Endothelial cell of hepatic sinusoid (primary cell): ENCODE measurements at regions not wholly inside any gene's neighbourhood (a gene's known extent, or its start where the extent isn't known, plus 50 kb on each side); places are given as distances from the start of the nearest gene placed in this dataset.
"Not testable (repeated sequence)": the region's sequence is repeated elsewhere in the genome, so short reads cannot be mapped to it uniquely, and the experiment has no call there.

Experiments used
- in situ Hi-C: cut with HindIII; loops from 2 replicates; pipeline ENCODE4 v1.10.0; 2017; ENCODE audit warnings: low sequenced_read_pairs

DNA sequence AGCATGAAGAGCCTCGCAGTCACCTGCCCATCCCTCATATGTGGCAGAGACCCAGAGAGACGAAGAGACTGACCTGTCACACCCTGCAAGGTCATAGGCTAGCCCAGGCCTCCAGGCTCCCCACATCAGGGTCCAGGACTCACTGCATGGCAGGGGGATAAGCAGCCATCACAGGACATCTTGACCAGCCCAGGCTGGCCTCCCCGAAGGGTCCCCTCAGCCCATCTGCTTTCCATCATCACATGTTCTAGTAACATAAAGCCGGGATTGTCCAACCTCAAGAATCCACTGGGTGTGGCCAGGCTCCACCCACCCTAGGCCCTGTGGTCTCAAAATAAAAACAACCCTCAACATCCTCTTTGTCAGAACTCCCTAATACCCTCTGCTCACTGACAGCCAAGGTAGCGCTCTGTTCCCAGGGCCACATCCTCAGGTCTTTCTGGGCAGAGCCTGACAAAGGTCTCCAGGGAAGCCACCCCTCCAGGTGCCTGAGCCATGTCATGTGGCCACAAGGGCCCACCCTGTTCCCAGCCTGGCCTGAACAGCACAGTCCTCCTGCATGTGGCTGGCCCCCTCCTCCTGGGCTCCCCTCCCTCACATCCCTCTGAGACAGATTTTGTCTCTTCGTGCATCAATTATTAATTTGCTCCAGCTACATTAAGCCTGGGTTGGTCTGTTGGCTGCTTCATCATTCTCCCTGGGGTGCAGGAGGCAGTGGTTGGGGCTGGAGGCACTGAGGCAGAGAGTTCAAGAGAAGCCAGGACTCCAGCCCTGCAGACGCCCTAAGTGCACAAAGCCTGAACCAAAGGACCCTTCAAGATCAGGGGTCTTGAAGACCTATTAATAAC, 131.8 kb upstream of the UNC5B start:
- in situ Hi-C loops = no loop called here

DNA sequence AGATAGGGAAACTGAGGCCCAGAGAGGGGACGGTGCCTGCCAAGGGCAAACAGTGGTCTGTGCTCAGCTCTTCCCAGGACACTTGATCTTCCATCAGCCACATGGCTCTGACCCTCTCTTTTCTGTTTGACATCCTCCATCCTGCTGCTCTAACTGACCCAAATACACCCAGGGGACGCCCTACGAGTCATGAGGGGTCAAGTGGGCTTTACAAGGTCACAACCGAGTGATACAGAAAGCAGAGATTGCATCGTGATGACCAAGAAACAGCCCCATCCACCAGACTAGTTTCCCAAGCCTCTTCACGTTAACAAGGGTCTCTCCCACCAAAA, 131.2 kb upstream of the UNC5B start:
- in situ Hi-C loops = no loop called here

DNA sequence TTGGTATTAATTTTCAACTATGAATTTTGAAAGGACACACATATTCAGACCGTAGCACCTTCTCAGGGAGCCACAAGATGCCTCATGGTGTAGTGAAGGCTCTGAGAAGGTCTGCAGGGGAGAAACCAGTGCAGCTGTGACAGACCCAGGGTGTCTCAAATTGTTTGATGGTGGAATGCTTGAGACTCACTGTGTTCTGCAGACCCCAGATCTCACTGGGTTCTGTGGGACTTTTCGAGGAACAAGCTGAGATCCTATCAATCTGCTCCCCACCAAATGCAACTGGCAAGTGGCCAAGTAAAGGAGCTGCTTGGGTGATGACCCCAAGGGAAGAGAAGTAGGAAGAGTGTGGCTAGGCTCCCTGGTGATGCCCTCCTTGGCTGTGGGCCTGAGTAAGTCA, 130.5 kb upstream of the UNC5B start:
- in situ Hi-C loops = no loop called here

DNA sequence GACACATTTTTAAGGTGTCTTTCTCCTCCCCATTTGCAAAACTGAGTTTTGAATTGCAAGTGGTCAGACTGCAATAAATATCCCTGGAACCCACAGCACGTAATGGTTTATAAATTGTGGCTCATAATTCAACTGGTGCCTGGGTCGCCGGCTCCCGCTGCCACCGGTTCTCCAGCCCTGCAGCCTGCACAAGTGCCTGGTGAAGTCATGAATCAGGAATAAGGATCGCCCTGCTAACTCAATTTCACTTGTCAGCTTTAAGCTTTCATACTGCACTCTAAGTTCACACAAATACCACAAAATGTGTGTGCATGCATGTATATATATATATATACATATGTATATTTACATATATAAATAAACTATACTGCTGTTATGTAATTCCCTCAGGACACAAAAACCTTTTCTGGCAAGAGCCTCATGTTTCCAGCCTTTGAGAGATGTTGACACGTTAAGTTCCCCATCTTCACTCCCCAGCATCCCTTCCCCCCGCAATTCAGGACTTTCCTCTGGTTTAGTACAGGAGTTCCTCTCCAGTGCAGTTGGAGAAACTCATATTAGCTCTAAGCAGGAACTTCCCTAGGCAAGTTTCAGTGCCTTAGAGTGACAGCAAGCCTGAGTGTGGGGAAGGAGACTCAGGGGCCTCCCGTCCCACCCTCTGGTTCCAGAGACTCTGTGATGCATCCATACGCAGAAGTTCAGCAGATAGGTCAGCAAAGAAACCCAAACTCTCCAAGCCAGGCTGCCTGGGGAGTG, 129.2 kb upstream of the UNC5B start:
- in situ Hi-C loops = no loop called here

DNA sequence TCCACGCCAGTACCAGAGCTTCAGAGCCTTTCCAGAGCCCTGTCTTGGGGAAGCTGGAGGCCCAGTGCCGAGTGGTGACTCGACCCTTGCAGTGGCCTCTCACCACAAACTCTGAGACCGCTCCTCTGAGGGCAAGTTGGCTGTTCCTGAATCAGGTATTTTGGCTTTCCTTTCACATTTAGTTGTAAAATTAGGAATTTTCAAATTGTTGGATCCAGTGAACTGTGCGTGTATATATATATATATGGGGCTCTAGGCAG, 128.7 kb upstream of the UNC5B start:
- in situ Hi-C loops = no loop called here

DNA sequence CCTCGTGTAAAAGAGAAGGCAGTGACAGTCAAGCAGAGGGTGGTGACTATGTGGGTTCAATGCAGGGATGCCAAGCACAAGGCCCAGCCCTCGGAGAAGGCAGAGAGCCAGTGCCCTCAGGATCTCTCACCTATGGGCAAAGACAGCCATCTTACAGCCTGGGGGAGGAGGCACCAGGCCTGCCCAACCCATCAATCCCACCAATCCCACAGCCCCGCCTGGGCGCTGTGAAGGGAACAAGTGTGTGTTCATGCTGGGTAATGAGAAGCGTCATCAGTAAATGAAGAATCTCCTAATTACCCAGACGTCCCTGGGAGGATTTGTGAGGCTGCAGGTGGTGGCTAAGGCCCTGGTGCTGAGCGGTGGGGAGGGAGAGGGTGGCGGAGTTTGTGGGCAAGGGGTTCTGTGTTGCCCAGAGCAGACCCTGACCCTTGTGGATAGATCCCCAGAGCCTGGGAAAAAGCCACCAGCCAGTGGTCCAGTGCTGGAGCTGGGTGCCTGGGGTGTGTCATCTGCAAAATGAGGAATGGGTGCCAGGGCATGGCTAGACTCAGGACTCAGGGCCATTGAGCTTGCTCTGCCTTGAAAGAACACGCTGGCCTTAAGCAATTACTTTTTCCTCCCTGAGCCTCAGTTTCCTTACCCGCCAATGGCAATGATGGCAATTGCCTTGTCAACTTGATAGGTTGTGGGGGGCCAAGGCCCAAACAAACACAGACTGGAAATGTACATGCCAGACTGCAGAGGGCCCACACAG, 128.1 kb upstream of the UNC5B start:
- in situ Hi-C loops = no loop called here

DNA sequence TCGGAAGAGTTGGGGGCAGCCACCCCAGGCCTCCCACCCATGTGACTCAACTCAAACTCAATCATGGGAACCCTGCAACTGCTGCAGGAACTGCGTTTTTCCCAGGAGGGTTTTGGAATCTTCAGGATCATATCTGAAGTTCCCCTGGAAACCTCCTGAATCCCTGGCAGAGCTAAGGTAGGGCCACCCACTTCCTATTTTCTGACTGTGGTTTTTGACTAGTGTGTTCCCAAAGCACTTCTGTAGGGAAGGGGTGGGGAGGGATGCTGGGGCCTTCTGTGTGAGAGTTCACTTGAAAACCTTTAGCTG, 127.6 kb upstream of the UNC5B start:
- in situ Hi-C loops = no loop called here

DNA sequence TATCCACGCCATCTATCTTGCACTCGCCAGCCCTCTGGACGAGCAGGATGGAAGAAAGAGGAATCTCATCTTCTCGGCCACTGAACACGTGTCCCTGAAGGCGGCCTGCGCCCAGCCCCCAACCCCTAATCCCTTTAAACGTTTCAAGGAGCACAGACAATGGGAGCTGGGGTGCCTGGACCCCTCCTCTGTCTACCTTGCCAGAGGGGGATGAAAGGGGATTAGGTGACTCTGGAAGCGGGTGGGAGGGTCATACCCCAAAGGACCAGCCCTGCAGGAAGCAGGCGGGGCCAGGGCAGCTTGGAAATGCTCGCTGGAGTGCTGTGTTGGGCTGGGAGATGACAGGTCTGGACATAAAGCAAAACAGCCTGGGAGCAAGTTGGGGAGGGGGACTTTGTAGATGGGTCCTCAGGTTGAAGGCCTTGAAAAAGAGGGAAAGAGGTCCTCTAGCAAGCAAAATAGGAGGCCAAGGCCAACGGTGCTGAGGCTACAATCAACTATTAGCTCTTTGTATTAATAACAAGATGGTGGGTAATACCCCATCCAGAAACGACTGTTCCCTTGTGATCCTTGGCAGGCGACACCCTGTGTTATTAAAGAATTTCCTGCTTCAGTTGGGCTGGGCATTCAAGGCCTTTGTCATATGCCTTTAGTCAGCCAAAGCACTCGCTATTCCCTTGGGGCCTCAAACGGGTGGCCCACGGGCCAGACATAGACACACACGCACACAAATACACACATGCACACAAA, 126.5 kb upstream of the UNC5B start:
- in situ Hi-C loops = no loop called here

DNA sequence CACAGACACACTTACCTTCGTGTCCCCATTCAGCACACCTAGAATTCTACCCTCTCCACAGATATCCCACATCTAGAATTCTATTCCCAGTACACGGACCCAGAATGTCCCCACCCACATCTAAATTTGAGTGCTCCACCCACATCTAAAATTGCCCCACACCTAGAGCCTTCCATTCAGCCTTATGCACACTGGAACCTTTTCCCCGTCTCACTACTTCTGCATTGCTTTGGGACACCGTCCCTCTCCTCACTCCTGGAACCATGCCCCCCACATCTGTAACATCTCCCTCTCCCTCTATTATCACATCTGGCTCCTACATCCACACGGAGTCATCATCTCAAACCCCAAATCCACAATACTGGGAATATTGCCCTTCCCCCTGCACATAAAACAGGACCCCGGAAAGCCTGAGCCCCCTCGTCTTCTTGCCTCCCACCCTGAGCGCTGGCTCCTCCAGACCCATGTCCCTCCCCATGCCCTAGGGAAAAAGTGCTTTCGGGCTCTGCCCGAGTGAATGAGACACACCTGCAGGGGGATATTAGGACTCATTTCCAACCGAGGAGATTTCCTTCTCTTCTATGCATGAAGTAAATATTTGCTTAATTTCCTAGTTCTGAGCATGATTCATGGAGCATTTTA, 125.8 kb upstream of the UNC5B start:
- in situ Hi-C loops = no loop called here

DNA sequence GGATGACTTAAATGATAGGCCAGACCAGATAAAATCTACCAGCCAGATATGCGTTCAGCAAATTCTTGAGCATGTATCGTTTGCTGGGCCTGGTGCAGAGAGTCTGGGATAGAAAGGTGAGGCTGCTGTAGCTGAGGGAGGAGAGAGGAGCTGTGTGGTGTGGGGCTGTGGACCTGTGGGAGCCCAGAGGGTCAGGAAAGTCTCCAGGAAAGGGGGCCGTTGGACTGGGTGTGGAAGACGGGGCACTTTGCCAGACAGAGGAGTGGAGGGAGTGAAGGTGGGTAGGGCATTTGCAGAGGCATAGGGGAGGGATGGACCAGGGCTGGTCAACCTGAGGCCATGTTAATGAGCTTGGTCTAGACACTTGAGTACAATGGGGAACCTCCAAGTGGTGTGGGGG, 124.7 kb upstream of the UNC5B start:
- in situ Hi-C loops = no loop called here

DNA sequence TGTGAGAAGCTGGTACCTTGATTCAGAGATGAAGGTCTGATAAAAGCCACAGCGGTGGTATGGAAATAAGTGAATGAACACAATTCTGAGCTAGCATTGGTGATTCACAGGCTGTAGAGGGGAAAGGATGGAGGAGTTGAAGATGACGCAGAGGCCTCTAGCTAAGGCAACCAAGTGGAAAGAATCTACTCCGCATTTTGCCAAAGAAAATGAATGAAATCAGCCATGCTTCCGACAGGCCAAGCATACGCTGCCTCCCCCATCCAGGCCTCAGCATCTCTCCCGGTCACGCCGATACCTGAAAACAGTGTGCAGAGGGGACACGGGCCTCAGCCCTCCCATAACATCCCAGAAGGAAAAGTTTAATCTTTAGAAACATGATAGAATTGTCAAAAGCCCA, 124.3 kb upstream of the UNC5B start:
- in situ Hi-C loops = no loop called here

DNA sequence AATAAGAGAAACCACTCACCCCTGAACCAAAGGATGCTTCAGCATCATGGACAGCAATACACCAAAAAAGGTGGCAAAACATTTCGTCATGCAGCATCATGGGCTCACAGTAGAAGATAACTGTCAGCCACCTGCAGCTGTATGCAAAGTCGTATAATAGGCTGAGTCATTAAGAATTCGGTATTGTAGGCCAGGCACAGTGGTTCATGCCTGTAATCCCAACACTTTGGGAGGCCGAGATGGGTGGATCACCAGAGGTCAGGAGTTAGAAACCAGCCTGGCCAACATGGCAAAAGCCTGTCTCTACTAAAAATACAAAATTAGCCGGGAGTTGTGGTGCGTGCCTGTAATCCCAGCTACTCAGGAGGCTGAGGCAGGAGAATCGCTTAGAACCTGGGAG, 123.8 kb upstream of the UNC5B start:
- in situ Hi-C loops = not testable (repeated sequence)

DNA sequence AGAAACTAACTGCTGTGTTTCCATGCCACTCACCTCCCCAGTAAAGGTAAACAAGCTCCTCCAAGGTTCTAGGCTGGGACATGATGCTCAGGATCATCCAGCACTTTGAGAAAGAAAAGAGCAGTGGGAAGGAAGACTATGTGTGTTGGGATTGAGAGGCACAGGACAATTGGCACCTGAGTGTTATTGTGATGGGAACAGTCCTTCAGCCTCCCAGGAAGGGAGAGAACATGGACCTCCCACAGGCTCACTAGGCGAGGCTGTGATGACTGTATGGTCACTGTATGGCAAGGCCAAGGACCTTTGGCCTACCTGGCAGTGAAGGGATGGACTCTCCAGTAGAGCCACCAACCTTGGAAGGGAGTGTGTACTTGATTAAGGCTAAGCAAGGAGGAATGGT, 123.2 kb upstream of the UNC5B start:
- in situ Hi-C loops = no loop called here

DNA sequence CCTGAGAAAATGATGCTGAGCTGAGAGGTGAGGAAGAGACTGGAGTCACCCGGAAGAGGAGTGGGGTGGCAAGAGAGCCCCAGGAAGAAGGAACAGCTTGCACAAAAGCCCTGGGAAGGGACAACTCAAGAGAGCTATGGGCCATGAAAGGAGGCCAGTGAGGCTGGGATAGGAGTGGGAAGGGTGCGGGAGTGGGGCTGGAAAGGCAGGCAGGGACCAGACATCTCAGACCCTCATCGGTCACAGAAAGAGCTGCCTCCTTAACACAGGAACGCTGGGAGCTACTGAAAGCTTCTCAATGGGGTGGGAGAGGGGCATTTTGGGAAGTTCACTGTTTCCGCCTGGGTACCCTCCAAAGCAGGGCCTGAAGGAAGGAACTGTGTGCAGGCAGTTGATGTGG, 122.0 kb upstream of the UNC5B start:
- in situ Hi-C loops = loop anchor here (5.0 kb wide), 1 partner anchor 168 kb away; no protein-coding TSS in a partner anchor

DNA sequence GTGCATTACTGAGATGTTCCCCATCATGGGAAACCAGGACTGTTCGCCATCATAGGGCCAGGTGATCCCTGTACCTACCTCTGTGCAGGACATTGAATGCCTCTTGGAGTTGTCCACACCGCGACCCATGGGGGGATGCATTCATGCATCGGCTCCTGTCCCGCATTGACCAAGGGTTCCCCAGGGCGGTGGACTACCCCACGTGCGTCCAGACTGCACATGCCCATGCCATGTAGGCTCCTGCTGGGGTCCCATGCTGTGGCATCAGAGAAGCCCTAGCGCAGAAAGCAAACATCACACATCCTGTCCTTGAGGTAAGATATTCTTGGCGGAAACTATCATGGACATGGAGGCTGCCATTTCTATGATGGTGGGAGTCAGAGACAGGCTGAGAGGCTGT, 121.6 kb upstream of the UNC5B start:
- in situ Hi-C loops = loop anchor here (5.0 kb wide), 1 partner anchor 168 kb away; no protein-coding TSS in a partner anchor

DNA sequence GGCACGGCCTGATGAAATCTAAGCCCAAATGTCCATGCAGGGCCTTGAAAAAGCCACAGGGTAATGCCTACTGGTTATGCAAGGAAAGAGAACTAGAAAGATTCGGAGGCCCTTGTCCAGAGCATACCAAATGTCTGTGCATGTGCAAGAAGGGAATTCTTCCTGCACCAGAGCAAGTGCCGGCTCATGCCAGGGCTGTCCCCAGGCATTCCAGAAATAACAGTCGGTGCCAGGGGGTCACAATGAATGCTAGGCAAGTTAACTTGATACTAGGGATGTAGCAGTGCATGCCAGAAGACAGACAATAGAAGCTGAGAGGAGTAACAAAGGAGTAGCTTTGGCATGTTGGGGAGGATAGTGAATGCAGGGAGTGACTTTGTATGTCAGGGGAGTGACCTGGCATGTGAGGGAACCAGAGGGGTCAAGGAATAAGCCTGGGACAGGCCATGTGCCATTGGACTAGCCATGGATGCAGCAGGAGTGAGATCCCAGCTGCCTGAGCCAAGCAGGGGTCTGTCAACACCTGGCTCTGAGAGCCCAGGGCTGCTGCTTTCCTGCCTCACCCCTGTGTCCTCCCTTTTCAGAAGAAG, 119.5 kb upstream of the UNC5B start:
- in situ Hi-C loops = loop anchor here (5.0 kb wide), 1 partner anchor 171 kb away; no protein-coding TSS in a partner anchor

DNA sequence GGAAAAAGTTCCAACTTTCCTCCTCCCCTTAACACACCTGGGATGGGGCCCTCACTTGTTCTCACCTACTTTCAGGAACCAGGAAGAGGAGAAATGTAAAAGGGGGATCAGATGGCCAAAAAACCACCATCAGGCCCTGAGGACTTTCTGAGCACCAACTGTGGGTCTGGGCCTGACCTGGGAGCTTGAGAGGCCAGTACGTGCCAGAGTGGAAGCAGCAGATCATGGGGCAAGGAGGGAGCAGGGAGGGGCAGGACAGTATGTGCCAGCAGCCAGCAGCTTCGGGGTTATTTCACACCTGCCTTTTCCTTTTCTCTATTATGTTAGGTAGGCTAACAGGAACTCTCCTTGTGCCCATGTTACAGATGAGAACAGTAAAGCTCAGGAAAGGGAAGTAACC, 118.8 kb upstream of the UNC5B start:
- in situ Hi-C loops = loop anchor here (5.0 kb wide), 1 partner anchor 171 kb away; no protein-coding TSS in a partner anchor

DNA sequence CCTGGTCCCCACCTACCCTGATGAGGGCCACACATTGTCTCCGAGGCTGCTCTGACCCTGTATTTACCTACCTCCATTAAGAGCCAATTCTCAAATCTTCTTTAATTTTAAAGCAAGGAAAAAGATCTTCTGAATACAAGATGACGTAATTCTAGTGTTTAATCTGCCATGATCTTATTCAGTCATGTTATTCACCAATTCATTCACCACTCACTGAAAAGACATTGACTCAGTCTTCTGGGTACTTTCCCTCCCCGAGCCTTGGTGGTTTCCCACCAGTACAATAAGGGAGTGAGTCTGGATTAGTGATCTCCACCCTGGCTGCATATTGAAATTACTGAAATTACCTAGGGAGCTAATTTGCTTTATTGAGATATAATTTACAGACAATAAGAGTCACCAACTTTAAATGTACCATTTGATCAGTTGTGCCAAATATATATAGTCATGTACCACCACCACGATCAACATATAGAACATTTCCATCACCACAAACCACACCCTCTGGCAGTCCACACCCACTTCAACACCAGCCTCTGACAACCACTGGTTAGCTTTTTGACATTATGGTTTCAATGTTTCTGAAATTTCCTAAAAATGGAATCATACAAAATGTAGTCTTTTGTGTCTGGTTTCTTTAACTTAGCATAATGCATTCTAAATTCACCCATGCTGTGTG, 117.5 kb upstream of the UNC5B start:
- in situ Hi-C loops = loop anchor here (5.0 kb wide), 1 partner anchor 173 kb away; no protein-coding TSS in a partner anchor

DNA sequence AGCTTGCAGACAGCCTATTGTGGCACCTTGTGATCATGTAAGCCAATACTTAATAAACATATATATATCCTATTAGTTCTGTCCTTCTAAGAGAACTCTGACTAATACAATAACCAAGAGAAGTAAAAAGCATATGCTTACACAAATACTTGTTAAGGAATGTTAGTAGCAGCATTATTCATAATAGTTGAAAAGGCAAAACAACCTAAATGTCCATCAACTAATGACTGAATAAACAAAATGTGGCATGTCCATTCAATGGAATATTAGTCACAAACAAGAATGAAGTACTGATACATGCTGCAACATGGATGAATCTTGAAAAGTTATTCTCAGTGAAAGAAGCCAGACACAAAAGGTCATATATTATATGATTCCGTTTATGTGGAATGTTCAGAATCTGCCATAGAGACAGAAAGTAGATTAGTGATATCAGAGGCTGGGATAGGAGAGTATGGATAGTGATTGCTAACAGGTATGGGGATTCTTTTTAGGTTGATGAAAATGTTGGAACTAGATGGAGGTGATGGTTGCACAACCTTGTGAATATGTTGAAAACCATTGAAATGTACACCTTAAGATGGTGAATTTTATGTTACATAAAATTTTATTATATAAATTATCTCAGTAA, 112.5 kb upstream of the UNC5B start:
- in situ Hi-C loops = no loop called here
